Neural progenitor cell (in vitro differentiated cells): ENCODE measurements at regions not wholly inside any gene's neighbourhood (a gene's known extent, or its start where the extent isn't known, plus 50 kb on each side); places are given as distances from the start of the nearest gene placed in this dataset.

Experiments
- DNase-seq: peaks from one replicate; pipeline ENCODE4 v3.0.0-alpha.2; 2016; ENCODE audit warnings: low spot score
- H2AFZ ChIP-seq: fragments of 200-600 bp; sonication (generic); replicated peaks from 2 replicates; pipeline ENCODE4 v1.6.1; 2016; ENCODE audit warnings: antibody characterized with exemption
- H3F3A ChIP-seq: fragments of 200-600 bp; sonication (generic); 2 replicates; pipeline ENCODE4 v1.6.1; 2016; ENCODE audit warnings: antibody characterized with exemption, low read depth
- H3K27ac ChIP-seq: fragments of 200-600 bp; sonication (generic); 2 replicates; pipeline ENCODE4 v1.5.1; 2016; ENCODE audit warnings: mild to moderate bottlenecking
- H3K27me3 ChIP-seq: fragments of 200-600 bp; sonication (generic); 2 replicates; pipeline ENCODE4 v1.6.1; 2016; ENCODE audit warnings: mild to moderate bottlenecking, moderate library complexity
- H3K36me3 ChIP-seq: fragments of 200-600 bp; sonication (generic); 2 replicates; pipeline ENCODE4 v1.5.1; 2016
- H3K4me1 ChIP-seq: fragments of 200-600 bp; sonication (generic); 2 replicates; pipeline ENCODE4 v1.6.1; 2016; ENCODE audit warnings: mixed run types
- H3K4me2 ChIP-seq: fragments of 200-600 bp; sonication (generic); 2 replicates; pipeline ENCODE4 v1.6.1; 2016
- H3K4me3 ChIP-seq: fragments of 200-600 bp; sonication (generic); 2 replicates; pipeline ENCODE4 v1.5.1; 2016
- H3K79me2 ChIP-seq: fragments of 200-600 bp; sonication (generic); 2 replicates; pipeline ENCODE4 v1.6.1; 2016; ENCODE audit warnings: low read depth
- H3K9ac ChIP-seq: fragments of 200-600 bp; sonication (generic); 2 replicates; pipeline ENCODE4 v1.6.1; 2016
- H3K9me3 ChIP-seq: fragments of 200-600 bp; sonication (generic); 2 replicates; pipeline ENCODE4 v1.5.1; 2016; ENCODE audit warnings: low read depth
- H4K20me1 ChIP-seq: fragments of 200-600 bp; sonication (generic); 2 replicates; pipeline ENCODE4 v1.6.1; 2016; ENCODE audit warnings: low read depth
- H3K27ac Mint-ChIP-seq: 3 replicates; pipeline ENCODE4 v1.8.0; 2021; ENCODE audit warnings: mixed read lengths
- H3K27me3 Mint-ChIP-seq: 2 replicates; pipeline ENCODE4 v1.8.0; 2022; ENCODE audit warnings: low read depth, mild to moderate bottlenecking, inconsistent platforms, moderate library complexity, mixed read lengths; ENCODE audit not compliant: insufficient read depth
- H3K36me3 Mint-ChIP-seq: 3 replicates; pipeline ENCODE4 v1.8.0; 2021; ENCODE audit warnings: mixed read lengths
- H3K4me1 Mint-ChIP-seq: 3 replicates; pipeline ENCODE4 v1.8.0; 2021; ENCODE audit warnings: mixed read lengths
- H3K4me3 Mint-ChIP-seq: 3 replicates; pipeline ENCODE4 v1.8.0; 2021; ENCODE audit warnings: mild to moderate bottlenecking, moderate library complexity, mixed read lengths
- H3K9me3 Mint-ChIP-seq: 3 replicates; pipeline ENCODE4 v1.8.0; 2020; ENCODE audit warnings: mixed read lengths
- CTCF ChIP-seq: fragments of 200-600 bp; sonication (generic); IDR thresholded peaks from 2 replicates; pipeline ENCODE4 v1.5.1; 2017; ENCODE audit warnings: antibody characterized with exemption, mild to moderate bottlenecking
- EZH2 ChIP-seq: fragments of 200-600 bp; sonication (generic); IDR thresholded peaks from 2 replicates; pipeline ENCODE4 v1.6.1; 2017; ENCODE audit warnings: antibody characterized with exemption, mild to moderate bottlenecking, moderate library complexity
- EZH2phosphoT487 ChIP-seq: fragments of 200-600 bp; sonication (generic); IDR thresholded peaks from 2 replicates; pipeline ENCODE4 v1.6.1; 2017; ENCODE audit warnings: antibody characterized with exemption

GRCh38 chr13:73733706-73734105 is 400.5 kb downstream of the KLF12 start:
- Histone ChIP-seq H3K36me3 (no peaks in the 10 kb centered on the region), H4K20me1 (no peaks in the 10 kb centered on the region), H3K27me3 (no peaks in the 10 kb centered on the region), H3K4me3 (no peak overlapping the region), H3F3A (no peaks in the 10 kb centered on the region), H3K9ac (no peak overlapping the region), H3K79me2 (no peaks in the 10 kb centered on the region), H3K9me3 (no peaks in the 10 kb centered on the region), H3K4me1 (peaks cover 8% of the 10 kb centered on the region), H2AFZ (no peak overlapping the region), H3K4me2 (no peak overlapping the region), H3K27ac (no peak overlapping the region)
- Mint-ChIP-seq H3K27ac (no peak overlapping the region), H3K27me3 (no peaks in the 10 kb centered on the region), H3K36me3 (no peaks in the 10 kb centered on the region), H3K9me3 (no peaks in the 10 kb centered on the region), H3K4me1 (peaks cover 10% of the 10 kb centered on the region), H3K4me3 (no peak overlapping the region)
- DNase-seq: no peak
- TF ChIP-seq EZH2 (no peak), CTCF (no peak), EZH2phosphoT487 (no peak)

GRCh38 chr13:73732350-73732749 is 401.9 kb downstream of the KLF12 start:
- Mint-ChIP-seq H3K27ac (peak overlapping the region; percentile 4), H3K4me1 (peaks cover 10% of the 10 kb centered on the region), H3K27me3 (no peaks in the 10 kb centered on the region), H3K9me3 (no peaks in the 10 kb centered on the region), H3K36me3 (no peaks in the 10 kb centered on the region), H3K4me3 (no peak overlapping the region)
- DNase-seq: no peak
- Histone ChIP-seq H3K9ac (no peak overlapping the region), H3F3A (no peaks in the 10 kb centered on the region), H3K79me2 (no peaks in the 10 kb centered on the region), H3K4me1 (peaks cover 8% of the 10 kb centered on the region), H4K20me1 (no peaks in the 10 kb centered on the region), H2AFZ (no peak overlapping the region), H3K4me3 (no peak overlapping the region), H3K36me3 (no peaks in the 10 kb centered on the region), H3K27ac (no peak overlapping the region), H3K4me2 (no peak overlapping the region), H3K9me3 (no peaks in the 10 kb centered on the region), H3K27me3 (no peaks in the 10 kb centered on the region)
- no peak for TF ChIP-seq EZH2
- no peak for TF ChIP-seq EZH2phosphoT487
- no peak for TF ChIP-seq CTCF

GRCh38 chr13:73731564-73731963 is 402.6 kb downstream of the KLF12 start:
- Histone ChIP-seq H3K36me3 (no peaks in the 10 kb centered on the region), H2AFZ (no peak overlapping the region), H3K79me2 (no peaks in the 10 kb centered on the region), H3K9me3 (no peaks in the 10 kb centered on the region), H3K27me3 (no peaks in the 10 kb centered on the region), H3K27ac (no peak overlapping the region), H4K20me1 (no peaks in the 10 kb centered on the region), H3K4me3 (no peak overlapping the region), H3K4me1 (peaks cover 8% of the 10 kb centered on the region), H3K9ac (no peak overlapping the region), H3F3A (no peaks in the 10 kb centered on the region), H3K4me2 (no peak overlapping the region)
- no peak overlapping the region for H3K27ac Mint-ChIP-seq
- no peak overlapping the region for H3K4me3 Mint-ChIP-seq
- H3K36me3 Mint-ChIP-seq: no peaks in the 10 kb centered on the region
- no peaks in the 10 kb centered on the region for H3K9me3 Mint-ChIP-seq
- no peak for DNase-seq
- no peaks in the 10 kb centered on the region for H3K27me3 Mint-ChIP-seq
- H3K4me1 Mint-ChIP-seq: peaks cover 10% of the 10 kb centered on the region
- TF ChIP-seq EZH2phosphoT487: no peak
- TF ChIP-seq CTCF: no peak
- no peak for TF ChIP-seq EZH2

DNA sequence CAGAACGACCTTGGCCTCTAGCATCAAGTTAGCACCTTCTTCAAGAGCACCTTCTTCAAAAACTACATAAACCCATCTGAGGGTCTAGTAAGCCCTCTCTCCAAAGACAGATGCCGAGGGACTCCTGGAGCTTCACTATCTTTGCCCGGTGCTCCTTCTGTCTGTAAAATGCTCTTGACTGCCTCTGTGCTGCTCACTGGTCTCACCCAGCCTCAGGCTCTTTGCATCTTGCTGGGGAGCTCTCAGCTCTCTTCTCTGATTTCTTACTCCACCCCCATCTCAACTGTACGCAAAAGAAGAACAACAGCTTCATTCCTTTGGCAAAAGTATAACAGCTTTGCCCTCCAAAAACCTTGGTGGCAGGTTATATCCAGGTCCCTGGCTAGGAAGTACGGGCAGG is 404.2 kb downstream of the KLF12 start:
- H3K27ac Mint-ChIP-seq: no peak overlapping the region
- H3K27me3 ChIP-seq: no peaks in the 10 kb centered on the region
- H3K27me3 Mint-ChIP-seq: no peaks in the 10 kb centered on the region
- TF ChIP-seq EZH2phosphoT487 (no peak), CTCF (no peak), EZH2 (no peak)
- no peak for DNase-seq
- H3K4me3 Mint-ChIP-seq: no peak overlapping the region
- H3K9me3 Mint-ChIP-seq: no peaks in the 10 kb centered on the region
- H3K36me3 Mint-ChIP-seq: no peaks in the 10 kb centered on the region
- no peaks in the 10 kb centered on the region for H3F3A ChIP-seq
- no peaks in the 10 kb centered on the region for H3K9me3 ChIP-seq
- H3K4me1 ChIP-seq: peaks cover 8% of the 10 kb centered on the region
- no peak overlapping the region for H3K4me2 ChIP-seq
- H3K4me1 Mint-ChIP-seq: peaks cover 8% of the 10 kb centered on the region
- no peak overlapping the region for H3K9ac ChIP-seq
- H4K20me1 ChIP-seq: no peaks in the 10 kb centered on the region
- H2AFZ ChIP-seq: no peak overlapping the region
- H3K36me3 ChIP-seq: no peaks in the 10 kb centered on the region
- H3K27ac ChIP-seq: no peak overlapping the region
- no peaks in the 10 kb centered on the region for H3K79me2 ChIP-seq
- no peak overlapping the region for H3K4me3 ChIP-seq
